Head of caudate nucleus (tissue), 42 donors: ENCODE measurements at regions not wholly inside any gene's neighbourhood (a gene's known extent, or its start where the extent isn't known, plus 50 kb on each side); places are given as distances from the start of the nearest gene placed in this dataset.
"Not testable (repeated sequence)": the region's sequence is repeated elsewhere in the genome, so short reads cannot be mapped to it uniquely, and the experiment has no call there.

Experiments used
- DNase-seq, 42 donors: peaks; one replicate each; pipeline versions ENCODE4 v3.0.0 to v3.0.0-alpha.2; 2020 to 2021; ENCODE audit warnings: mixed read lengths in 7 of 42
- intact Hi-C: fragments of 100-400 bp; cut with DNase I; formaldehyde crosslinking; loops from one replicate; pipeline ENCODE4 v1.15.0; 2022

DNA sequence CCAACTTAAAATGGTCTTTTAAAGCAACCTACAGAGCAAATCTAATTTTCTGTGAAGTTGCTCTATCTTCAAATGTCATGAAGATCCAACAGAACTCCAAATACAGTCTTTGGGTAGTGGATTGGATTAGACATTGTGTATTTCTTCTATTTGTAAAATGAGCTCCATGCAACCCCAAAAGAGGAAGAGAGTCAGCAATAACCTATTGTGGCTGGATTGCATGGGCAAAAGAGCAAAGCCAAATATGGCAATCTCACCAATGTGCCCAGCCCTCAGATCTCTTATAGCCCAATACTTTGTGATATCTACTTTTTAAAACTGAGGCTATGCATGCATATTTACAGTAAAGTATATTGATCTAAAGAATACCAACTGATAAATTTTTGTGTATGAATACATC is 146.3 kb downstream of the TXNL1 start:
- intact Hi-C loops, result no loop called here
- DNase-seq, result no peak

DNA sequence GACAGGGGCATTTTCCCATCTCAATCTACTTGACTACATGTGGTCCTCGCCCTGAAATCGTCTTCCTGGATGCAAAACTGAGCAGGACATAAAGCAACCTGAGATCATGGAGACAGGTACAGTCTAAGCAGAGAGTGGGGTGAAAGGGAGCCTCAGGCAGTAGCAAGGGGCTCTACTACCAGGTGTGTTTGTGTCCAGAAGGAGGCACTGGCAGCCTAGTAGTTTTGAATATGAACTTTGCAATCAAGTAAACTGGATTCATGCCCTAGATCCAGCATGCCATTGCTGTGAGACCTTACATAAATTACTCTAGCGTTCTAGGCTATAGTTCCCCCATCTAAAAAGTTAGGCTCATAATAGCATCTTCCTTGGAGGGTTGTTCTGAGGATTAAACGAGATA is 147.4 kb downstream of the TXNL1 start:
- DNase-seq, result no peak
- intact Hi-C loops, result no loop called here

DNA sequence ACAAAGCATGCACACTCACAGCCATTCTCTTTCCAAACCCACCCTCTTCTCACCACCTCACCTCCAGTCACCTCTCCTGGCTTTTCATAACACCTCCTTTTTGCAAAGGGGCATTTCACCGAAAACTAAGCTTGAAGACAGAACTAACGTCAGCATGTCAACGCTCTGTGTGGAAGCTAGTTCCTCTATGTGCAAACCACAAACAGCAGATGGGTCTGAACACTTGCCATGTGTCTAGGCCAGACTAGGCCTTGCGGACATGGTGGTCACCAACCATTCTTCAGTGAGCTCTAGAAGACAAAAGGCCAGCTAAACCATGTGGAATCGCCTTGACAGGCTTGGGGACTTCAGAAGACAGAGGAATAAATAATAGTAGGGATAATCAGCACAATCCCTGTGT is 148.5 kb downstream of the TXNL1 start:
- DNase-seq, result peak in 2 of 42 donors; percentile 11 to 36
- intact Hi-C loops, result no loop called here

DNA sequence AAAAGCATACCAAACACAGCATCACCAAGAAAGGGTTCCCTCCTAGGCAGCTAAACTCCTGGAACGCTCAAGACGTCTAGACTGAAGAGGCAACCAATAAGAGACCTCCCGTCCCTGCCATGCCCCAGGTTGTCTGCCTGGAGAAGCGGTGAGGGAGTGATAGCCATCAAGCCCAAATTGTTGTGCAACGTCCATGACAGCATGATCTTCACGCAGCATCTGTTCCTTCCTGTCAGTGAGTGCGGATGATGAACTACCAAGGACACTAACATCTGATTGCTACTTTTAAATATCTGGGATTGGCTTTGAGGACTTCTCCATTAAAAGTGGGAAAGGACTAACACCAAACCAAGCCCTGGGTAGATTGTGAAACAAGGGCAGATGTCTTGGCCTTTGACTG is 149.7 kb downstream of the TXNL1 start:
- intact Hi-C loops, result no loop called here
- DNase-seq, result no peak

DNA sequence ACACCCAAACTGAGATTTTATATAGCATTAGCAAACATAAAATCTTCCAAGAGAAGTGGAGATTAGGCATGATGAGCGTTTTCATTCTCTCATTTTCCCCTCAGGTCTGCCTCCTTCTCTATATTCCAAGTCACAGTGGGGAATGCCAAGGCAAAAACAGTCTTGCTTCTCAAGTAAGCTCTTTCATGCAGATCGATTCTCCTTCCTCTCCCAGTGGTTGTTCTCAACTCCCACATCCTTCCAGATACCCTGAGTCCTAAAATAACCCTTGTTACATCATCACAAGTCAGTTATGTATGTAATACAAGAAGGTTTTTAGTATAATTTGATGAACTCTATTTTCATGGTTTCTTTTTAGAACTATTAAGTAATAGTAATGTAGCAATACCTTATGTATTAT is 150.6 kb downstream of the TXNL1 start:
- peak in 9 of 42 donors; percentile 8 to 47 (median 16) for DNase-seq
- intact Hi-C loops, result no loop called here

DNA sequence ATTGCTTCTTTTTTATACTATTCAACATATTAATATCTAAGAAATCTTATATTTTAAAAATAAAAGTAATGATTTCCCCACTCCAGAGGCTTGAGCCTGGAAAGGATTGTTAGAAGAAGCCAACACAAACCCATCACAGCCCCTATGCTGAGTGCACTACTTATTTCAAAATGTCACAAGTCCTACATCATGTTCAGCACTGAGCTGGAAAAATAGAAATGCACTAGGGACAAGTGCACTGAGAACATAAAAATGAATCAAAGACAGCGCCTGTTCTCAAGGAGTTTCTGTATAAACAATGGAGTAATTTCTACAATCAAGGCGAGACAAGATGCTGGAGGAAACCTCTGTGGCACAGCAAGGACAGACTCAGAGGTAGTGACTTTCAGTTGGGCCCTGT is 155.0 kb downstream of the TXNL1 start:
- intact Hi-C loops, result no loop called here
- DNase-seq, result no peak

DNA sequence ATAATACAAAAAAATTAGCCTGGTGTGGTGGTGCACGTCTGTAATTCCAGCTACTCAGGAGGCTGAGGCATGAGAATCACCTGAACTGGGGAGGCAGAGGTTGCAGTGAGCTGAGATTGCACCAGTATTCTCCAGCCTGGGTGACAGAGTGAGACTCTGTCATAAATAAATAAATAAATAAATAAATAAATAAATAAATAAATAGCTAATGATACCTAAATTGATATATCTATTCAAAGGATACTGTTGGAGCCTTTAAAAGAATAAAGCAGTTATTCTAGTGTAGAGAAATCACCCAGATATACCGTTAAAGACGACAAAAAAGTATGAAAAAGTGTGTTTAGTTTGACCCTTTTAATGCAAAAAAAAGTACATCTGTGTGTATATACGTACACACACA is 155.6 kb downstream of the TXNL1 start:
- DNase-seq, intact Hi-C loops: not testable (repeated sequence)

DNA sequence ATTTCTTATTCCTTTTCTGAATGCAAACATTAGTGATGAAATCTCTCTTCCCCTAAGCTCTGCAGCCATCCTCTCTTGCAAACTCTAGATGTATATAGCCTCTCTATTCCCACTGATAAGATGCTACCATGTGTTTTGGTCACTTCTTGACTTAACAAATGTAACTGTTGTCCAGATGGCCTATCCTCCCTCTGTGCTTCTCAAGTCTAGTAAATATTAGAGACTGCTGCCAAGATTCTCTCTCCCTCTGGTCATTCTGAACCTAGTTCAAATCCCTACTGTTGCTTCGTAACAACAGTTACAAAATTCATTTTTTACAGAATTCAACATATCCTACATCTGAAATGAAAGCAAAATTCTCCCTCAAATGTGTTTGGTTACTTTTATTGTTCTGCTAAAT is 156.6 kb downstream of the TXNL1 start:
- intact Hi-C loops, result no loop called here
- DNase-seq, result no peak

DNA sequence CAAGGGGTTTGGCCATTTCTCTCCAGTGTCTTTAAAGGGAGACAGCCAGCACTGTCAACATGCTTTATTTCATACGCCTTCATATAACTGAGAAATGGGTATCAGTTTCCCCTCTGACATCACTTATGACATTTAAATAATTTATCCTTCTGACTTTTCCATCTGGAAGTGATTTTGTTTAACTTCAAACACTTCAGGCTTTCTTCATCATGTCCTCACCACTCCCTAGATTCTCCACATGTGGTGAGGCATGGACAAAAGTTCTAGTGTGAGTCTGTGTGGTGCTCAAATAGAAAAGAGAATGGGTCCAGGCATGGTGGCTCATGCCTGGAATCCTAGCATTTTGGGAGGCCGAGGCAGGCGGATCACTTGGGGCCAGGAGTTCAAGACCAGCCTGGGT is 158.6 kb downstream of the TXNL1 start:
- no peak for DNase-seq

DNA sequence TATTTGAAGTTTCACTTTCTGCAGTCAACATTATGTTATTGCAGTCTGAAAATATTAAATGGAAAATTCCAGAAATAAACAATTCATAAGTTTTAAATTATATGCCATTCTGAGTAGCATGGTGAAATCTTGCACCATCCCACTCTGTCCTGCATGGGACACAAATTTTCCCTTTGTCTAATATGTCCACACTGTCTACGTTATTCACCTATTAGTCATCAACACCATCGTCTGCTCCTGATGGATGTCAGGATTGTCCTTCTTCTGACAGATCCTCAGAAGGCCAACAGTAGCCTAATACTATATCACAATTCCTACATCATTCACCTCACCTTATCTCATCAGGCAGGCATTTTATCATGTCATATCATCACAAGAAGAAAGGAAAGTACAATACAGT is 163.1 kb downstream of the TXNL1 start:
- intact Hi-C loops, result loop anchor here (10.0 kb wide), 1 partner anchor 60 kb away; no protein-coding TSS in a partner anchor
- DNase-seq, result no peak

More for the DNA sequence above, 158.6 kb downstream of the TXNL1 start:
- intact Hi-C loops, result loop anchor here (10.0 kb wide), 1 partner anchor 65 kb away; no protein-coding TSS in a partner anchor

DNA sequence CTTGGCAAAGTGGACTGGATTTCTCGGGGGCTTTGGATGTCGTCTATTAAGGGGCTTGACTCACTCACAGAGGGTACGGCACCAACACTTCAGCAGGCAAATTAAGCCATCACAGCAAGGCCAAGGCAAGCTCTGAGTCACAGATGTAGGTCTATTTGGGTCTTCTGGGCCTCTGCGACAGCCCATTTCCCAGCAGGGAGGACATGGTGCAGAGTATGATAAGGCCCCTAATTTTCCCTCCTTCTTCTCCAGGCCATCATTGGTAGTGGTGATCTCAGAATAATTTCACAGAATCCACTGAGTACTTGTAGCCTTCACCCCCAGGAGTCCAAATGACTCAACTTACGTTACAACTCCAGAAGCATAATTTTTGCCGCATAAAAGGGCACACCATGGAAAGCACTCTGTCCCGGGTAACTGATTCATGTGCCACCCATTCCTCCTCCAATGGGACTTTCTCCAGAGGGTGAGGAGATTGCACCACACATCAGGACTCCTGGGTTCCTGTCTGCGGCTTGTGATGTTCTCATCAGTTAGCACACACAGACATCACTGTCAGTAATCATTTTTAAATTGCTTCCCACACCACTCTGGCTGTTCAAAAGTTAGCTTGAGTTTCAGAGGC is 164.9 kb downstream of the TXNL1 start:
- no peak for DNase-seq
- intact Hi-C loops, result loop anchor here (10.0 kb wide), 1 partner anchor 59 kb away; no protein-coding TSS in a partner anchor

DNA sequence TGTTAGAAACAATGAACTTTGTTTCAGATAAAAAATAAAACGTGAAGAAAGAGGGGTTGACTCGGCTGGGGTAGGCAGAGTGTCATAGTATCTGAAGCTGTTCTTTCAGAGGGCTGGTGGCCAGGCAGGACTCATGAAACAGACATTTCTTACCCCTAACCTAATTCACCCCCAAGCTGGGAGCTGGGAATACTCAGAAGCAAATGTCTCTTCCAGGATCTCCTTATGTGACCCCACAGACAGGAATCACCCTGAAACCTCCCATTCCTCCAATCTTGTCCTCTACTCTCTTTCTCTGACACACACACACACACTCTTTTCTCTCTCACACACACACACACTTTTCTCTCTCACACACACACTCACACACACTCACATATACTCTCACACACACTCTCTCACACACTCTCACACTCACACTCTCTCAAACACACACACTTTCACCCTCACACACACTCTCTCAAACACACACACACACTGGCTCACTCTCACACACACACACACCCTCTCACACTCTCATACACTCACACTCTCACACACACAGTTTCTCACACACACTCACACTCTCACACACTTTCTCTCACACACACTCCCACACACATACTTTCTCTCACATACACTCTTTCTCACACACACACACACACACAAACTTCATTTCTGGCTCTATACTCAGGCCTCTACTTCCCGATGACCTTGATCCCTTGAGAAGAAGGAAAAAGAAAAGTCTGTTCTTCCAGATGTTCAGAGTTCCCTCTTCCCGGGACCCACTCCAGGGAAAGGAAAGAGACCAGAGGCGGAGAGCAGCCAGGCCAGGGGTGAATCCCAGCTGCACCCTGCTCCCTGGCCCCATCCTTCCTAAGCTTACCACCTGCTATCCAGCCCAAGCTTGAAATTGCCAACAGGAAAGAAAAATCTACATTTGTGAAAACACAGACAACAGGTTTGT is 167.7 kb downstream of the TXNL1 start:
- intact Hi-C loops, result loop anchor here (10.0 kb wide), 1 partner anchor 56 kb away; no protein-coding TSS in a partner anchor
- DNase-seq, result no peak

DNA sequence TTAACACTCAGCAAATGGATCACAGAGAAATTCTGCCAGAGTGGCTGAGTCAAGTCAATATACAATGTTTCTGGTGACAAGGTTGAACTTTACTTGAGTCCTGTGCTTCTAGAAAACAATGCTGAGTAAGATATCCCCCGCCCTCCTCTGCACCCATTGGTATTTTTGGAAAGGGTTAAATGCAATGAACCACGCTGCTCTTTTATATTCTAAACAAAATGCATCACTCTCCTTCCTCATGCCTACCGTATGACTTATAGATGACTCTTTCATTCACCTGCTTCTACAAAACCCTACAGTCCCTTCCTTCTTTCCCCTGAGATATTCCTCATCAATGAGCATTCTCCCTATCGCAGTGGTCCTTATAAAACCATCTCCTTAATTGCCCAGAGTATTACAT is 168.8 kb downstream of the TXNL1 start:
- intact Hi-C loops, result no loop called here
- DNase-seq, result no peak

DNA sequence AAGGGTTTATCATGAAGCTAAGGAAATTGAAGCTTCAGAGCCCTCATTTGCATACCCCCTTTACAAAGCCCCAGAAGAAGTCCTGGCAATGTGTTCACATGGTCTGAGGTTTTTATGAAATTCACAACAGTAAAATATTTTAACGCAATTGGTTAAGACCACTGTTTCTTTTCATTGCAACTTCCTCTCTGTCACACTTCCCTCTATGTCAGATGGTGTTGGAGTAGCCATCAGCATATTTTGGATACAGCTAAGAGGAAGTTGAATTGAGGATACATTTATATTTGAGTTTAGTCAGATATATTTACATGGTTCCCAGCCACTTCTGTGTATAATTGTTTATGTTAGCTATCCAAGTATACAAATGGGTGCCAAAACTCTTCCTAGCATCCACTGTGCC is 170.0 kb downstream of the TXNL1 start:
- no peak for DNase-seq
- intact Hi-C loops, result no loop called here

DNA sequence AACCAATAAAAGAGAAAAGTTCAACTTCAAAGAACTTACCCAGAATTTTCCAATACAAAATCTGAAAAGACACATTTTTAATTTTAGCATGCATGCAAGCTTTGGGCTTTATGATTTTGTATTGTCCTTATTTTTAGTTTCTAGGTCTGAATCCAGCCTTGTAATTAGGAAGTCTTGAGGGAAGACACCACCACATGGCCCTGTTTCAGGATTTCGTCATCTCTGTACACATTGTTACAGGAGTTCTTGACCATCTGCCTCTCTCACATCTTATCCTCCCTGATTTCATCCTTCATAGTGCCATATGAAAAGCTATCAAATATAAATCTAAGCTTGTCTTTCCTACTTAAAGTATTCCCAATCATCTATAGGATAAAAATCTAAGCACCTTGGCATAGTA is 176.1 kb downstream of the TXNL1 start:
- DNase-seq, result no peak
- intact Hi-C loops, result no loop called here

DNA sequence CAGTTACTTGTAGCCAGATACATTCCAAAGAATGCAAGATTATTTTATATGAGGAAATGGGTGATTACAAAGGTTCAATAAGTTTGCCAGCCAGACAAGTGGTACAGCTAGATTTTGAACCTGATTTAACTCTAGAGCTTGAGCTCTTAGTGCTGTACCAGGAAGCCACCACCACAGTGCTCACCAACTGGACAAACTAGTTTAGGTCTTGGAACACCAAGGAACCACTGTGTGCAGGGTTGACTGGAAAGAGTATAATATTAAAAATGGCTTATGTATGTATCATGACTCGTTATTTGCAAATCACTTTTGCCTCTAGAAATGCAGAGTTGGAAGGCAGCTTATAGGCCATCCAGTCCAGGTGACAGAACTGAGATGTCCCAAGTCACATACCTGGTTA is 177.2 kb downstream of the TXNL1 start:
- DNase-seq, result no peak
- intact Hi-C loops, result no loop called here

DNA sequence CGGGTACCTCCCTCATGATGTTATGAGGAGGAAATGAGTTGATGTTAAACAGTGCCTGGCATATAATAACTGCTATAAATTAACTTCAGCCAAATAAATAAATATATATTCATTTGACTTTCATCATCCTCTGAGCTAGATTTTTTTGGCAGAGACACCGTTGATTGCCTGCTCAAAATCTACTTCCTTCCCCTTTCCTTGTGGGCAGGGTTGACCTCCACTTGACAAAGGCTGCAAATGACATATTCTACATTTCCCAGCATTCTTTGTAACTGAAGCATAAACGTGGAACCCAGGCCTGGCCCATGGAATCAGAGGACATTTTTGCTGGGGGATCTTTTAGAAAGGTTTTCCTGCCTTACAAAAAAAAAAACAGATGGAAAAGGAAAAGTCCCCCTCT is 177.8 kb downstream of the TXNL1 start:
- intact Hi-C loops, result no loop called here
- DNase-seq, result no peak

DNA sequence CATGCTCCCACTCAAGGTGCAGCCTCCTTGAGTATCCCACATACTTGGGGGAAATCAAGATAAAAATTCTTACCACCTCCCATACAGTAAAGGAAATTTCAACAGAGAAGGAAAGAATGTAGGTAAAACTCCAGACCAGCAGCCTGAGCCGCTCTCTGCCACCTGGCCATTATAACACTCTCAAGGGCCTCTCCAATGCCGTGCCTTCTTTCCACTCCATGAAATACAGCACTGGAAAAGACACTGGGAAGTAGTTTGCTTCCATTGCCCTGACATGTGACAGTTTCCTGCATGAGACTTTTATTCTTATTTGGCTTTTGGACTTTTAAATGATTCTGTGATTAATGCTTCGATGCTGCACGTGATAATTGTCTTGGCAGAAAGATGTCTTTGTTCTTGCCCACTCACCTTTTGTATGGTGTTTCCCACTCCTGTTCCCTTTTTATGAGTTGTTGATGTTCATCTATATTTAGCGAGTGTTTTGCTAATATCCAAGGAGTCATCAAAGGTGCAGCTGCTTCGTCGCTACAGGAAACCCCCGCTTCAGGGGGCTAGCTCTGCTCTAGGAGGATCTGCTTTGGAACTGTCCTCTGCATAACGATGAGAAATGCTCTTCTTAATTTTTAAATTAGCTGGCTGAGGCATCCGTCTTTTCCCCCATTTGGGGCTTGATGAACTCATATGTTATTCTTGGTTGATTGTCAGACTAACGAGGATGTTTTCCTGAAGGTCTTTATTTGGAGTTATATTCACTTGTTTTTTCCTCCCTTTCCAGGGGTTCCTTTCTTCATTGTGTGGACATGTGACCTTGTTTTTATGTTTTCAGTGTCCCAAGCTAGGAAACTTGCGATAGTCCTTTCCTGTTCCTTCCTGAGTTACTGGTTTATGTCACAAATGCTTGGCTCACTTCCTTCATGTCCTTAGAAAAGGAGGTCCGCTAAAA is 179.4 kb downstream of the TXNL1 start:
- intact Hi-C loops, result no loop called here
- DNase-seq, result no peak

DNA sequence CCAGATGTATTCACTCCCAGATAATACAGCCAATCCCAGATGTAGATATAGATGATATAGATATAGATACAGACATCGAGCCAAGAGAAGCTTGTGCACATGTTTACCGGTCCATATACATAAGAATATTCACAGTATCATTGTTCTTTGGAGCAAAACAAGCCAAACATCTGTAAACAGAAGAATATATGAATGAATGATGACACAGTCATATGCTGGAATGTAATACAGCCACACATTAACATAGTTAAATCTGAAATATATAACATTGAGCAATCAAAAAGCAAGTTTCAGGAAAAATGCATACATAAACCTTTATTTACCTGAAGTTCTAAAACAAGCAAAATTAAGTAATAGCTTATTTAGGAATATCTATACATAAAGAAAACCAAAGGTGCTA is 182.5 kb downstream of the TXNL1 start:
- DNase-seq, result no peak
- intact Hi-C loops, result no loop called here
